HUES6 (cell line): ENCODE measurements at regions not wholly inside any gene's neighbourhood (a gene's known extent, or its start where the extent isn't known, plus 50 kb on each side); places are given as distances from the start of the nearest gene placed in this dataset.
"Not testable (repeated sequence)": the region's sequence is repeated elsewhere in the genome, so short reads cannot be mapped to it uniquely, and the experiment has no call there.

Experiments
- H3K27ac ChIP-seq: 2 replicates; pipeline ENCODE4 v1.7.0; 2013; ENCODE audit warnings: low read depth, mild to moderate bottlenecking, low read length, inconsistent platforms
- H3K27me3 ChIP-seq: 2 replicates; pipeline ENCODE4 v1.6.1; 2013; ENCODE audit warnings: low read length; ENCODE audit not compliant: control insufficient read depth, insufficient read depth
- H3K36me3 ChIP-seq: 2 replicates; pipeline ENCODE4 v1.6.1; 2013; ENCODE audit warnings: low read length; ENCODE audit not compliant: control insufficient read depth, insufficient read depth
- H3K4me1 ChIP-seq: 2 replicates; pipeline ENCODE4 v1.6.1; 2013; ENCODE audit warnings: low read length; ENCODE audit not compliant: control insufficient read depth, insufficient read depth
- H3K4me3 ChIP-seq: 2 replicates; pipeline ENCODE4 v1.5.1; 2013; ENCODE audit warnings: low read depth, low read length
- H3K9ac ChIP-seq: one replicate; pipeline ENCODE4 v1.6.1; 2013; ENCODE audit warnings: mild to moderate bottlenecking, low read length
- H3K9me3 ChIP-seq: 2 replicates; pipeline ENCODE4 v1.6.1; 2013; ENCODE audit warnings: low read depth, low read length; ENCODE audit not compliant: control insufficient read depth, insufficient read depth

GRCh38 chr2:236348279-236348678 lies 84.1 kb upstream of the ASB18 start:
- no peaks in the 10 kb centered on the region for H3K9me3 ChIP-seq
- no peak overlapping the region for H3K9ac ChIP-seq
- no peak overlapping the region for H3K4me3 ChIP-seq
- peaks cover 12% of the 10 kb centered on the region for H3K4me1 ChIP-seq
- H3K27me3 ChIP-seq, result no peaks in the 10 kb centered on the region
- no peak overlapping the region for H3K27ac ChIP-seq
- no peaks in the 10 kb centered on the region for H3K36me3 ChIP-seq

GRCh38 chr2:236348976-236349375 lies 84.8 kb upstream of the ASB18 start:
- Histone ChIP-seq H3K4me3 (no peak overlapping the region), H3K27ac (no peak overlapping the region), H3K9ac (no peak overlapping the region), H3K27me3 (no peaks in the 10 kb centered on the region), H3K4me1 (peaks cover 12% of the 10 kb centered on the region), H3K36me3 (no peaks in the 10 kb centered on the region), H3K9me3 (no peaks in the 10 kb centered on the region)

- Histone ChIP-seq H3K4me1 (0 out of 2 replicates have a peak, but pooled peaks cover 1% of the 10 kb centered on the region), H3K4me3 (no peak overlapping the region), H3K9ac (no peak overlapping the region)
Observed at GRCh38 chr2:236350426-236350825, 86.2 kb upstream of the ASB18 start.

DNA sequence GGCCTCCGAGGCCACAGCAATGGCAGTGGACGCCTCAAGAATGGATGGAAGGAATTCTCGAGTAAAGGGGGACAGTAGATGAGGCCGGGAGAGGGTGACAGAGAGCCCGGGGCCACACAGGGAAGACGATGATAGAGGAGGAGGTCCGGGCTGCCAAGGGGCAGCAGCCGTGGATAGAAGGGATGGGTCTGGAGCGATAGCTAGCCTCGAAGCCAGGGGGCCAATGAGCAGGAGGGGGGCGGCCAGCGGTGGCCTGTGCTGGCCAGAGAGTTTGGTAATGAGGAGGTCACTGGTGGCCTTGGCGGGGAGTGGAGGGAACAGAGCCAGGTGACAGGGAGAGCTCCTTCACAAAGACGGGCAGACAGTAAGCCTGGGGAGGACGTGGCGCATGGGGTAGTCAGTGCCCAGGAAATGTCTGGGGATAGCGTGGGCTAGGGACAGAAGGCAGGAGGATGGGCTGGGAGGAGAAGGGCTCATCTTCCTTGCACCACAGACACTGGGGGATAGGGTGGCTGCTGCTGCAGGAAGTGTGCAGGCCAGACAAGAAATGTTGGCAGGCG lies 87.8 kb upstream of the ASB18 start:
- H3K27me3 ChIP-seq, result no peaks in the 10 kb centered on the region
- no peak overlapping the region for H3K4me3 ChIP-seq
- H3K36me3 ChIP-seq, result no peaks in the 10 kb centered on the region
- no peak overlapping the region for H3K27ac ChIP-seq
- no peaks in the 10 kb centered on the region for H3K4me1 ChIP-seq
- no peak overlapping the region for H3K9ac ChIP-seq
- H3K9me3 ChIP-seq, result no peaks in the 10 kb centered on the region

More at GRCh38 chr2:236350426-236350825, 86.2 kb upstream of the ASB18 start:
- Histone ChIP-seq H3K36me3 (no peaks in the 10 kb centered on the region), H3K9me3 (no peaks in the 10 kb centered on the region), H3K27ac (no peak overlapping the region), H3K27me3 (no peaks in the 10 kb centered on the region)

GRCh38 chr2:236352761-236353593 lies 88.8 kb upstream of the ASB18 start:
- Histone ChIP-seq H3K9me3 (no peaks in the 10 kb centered on the region), H3K27me3 (no peaks in the 10 kb centered on the region), H3K4me3 (no peak overlapping the region), H3K36me3 (no peaks in the 10 kb centered on the region), H3K27ac (no peak overlapping the region), H3K4me1 (no peaks in the 10 kb centered on the region), H3K9ac (no peak overlapping the region)

GRCh38 chr2:236353594-236353942 lies 89.4 kb upstream of the ASB18 start:
- Histone ChIP-seq H3K27ac (no peak overlapping the region), H3K4me3 (no peak overlapping the region), H3K9ac (no peak overlapping the region), H3K36me3 (no peaks in the 10 kb centered on the region), H3K4me1 (no peaks in the 10 kb centered on the region), H3K9me3 (no peaks in the 10 kb centered on the region), H3K27me3 (no peaks in the 10 kb centered on the region)

DNA sequence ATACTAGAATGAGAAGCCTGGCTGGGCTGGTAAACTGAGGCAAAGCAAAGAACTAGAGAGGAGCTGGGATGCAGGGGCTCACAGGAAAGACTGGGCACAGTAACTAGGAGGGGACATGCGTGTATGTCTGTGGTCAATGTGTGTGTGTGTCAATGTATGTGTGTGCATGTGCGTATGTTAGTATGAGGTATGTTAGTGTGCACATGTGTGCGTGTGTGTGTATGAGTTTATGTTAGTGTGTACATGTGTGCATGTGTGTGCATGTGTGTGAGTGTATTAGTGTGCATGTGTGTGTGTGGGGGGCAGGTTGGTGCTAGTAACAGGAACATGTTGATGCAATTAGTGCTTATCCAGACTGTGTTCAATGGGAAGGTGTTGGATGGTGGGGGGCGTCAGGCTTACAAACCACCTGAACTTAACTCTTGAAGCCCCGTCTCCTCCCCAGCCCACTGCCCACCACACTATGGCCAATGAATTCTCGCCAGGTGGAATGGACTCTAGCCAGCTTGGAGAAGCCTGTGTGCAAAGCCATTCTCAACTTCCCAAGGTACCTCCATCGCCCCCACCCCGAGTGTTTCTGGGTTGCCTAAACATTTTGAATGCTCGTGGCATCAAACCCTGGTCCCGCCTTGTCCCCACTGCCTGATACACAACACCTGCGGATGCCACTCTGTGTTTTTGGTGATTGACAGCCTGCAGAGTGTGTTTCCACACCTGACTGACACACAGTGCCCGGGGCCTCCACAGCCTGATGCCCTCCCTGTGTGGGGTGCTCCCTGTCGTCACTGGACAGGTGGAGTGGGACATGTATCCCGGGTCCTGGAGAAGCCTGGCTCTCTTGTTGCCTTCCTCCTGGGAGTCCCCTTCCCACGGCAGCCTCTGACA lies 90.1 kb upstream of the ASB18 start:
- no peaks in the 10 kb centered on the region for H3K36me3 ChIP-seq
- H3K4me1 ChIP-seq, result no peaks in the 10 kb centered on the region
- H3K4me3 ChIP-seq, result no peak overlapping the region

DNA sequence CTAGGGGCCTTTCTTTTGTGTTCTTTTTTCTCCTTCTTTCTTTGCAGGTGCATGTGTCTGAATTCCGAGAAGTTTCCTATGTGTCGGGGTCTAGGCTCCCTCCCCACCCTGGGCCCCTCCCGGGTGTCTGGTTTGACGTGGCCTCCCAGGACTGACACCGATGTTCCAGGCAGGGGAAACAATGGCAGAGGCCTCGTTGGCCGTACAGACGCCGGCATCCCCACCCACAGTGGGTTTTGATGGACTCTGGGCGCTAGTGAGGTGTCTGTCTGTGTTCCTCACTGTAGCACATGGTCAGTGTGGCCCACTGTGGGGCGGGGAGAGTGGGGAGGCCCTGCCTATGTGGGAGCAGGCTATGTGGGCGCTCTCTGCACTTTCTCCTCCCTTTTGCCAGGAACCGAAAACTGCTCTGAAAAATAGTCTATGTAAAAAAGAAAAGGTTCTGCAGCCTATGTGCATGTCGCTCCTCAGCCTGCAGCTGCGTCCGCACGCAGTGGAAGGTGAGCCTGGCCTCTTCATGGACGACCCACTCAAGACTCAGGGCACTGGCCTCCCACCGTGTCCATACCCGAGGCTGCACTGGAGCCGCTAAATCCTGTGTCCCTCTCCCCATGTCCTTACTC lies 90.9 kb upstream of the ASB18 start:
- no peaks in the 10 kb centered on the region for H3K27me3 ChIP-seq
- no peaks in the 10 kb centered on the region for H3K9me3 ChIP-seq
- no peak overlapping the region for H3K27ac ChIP-seq
- H3K4me1 ChIP-seq, result no peaks in the 10 kb centered on the region
- no peaks in the 10 kb centered on the region for H3K36me3 ChIP-seq
- no peak overlapping the region for H3K9ac ChIP-seq
- no peak overlapping the region for H3K4me3 ChIP-seq

More for the DNA sequence above, 90.1 kb upstream of the ASB18 start:
- Histone ChIP-seq H3K9me3 (no peaks in the 10 kb centered on the region), H3K27me3 (no peaks in the 10 kb centered on the region), H3K27ac (no peak overlapping the region), H3K9ac (no peak overlapping the region)

DNA sequence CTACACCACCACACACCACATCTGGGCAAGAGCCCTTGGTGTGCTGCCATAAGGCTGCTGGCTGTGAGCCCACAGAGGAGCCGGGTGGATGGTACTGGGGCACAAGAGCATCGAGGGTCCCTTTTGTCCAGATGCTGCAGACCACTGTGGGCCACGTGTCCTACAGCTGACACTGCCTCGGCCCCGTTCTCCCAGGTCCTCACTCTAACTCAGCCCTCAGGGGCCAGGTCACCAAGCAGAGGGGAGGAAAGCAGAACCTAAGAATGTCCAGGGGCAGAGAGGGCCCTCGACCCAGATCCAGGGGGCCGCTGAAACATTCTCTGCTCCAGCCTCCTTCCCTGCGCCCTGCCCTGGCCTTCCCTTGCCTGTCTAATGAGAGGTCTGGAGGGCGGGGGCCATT lies 91.7 kb upstream of the ASB18 start:
- Histone ChIP-seq H3K27me3 (no peaks in the 10 kb centered on the region), H3K36me3 (no peaks in the 10 kb centered on the region), H3K4me3 (no peak overlapping the region), H3K9me3 (no peaks in the 10 kb centered on the region), H3K4me1 (no peaks in the 10 kb centered on the region), H3K9ac (no peak overlapping the region), H3K27ac (no peak overlapping the region)

GRCh38 chr2:236356321-236356720 lies 92.1 kb upstream of the ASB18 start:
- H3K27ac ChIP-seq, H3K9me3 ChIP-seq, H3K4me3 ChIP-seq: not testable (repeated sequence)

More at GRCh38 chr2:236356321-236356720, 92.1 kb upstream of the ASB18 start:
- H3K4me1 ChIP-seq, H3K36me3 ChIP-seq, H3K9ac ChIP-seq, H3K27me3 ChIP-seq: not testable (repeated sequence)
